ENCODE measurements at regions not wholly inside any gene's neighbourhood (a gene's known extent, or its start where the extent isn't known, plus 50 kb on each side); places are given as distances from the start of the nearest gene placed in this dataset.

DNA sequence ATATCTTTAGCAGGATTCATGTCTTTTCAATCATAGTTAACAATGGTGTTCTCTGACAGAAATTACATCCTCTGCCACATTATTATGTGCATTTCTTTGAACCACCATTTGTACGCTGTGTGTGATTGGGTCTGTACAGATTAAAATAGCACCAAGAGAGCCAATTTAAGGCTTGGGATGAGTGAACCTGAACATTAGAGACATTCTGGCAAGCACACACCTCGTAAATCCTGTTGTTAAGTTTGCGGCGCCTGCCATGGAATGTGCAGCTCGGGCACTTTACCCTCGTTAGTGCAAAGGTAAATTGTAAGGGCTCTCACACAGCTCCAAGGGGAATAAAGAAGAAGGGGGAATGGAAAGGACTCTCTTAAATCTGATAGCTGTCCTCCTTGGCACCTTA, 482.4 kb upstream of the DPPA4 start (continued):
- TF ChIP-seq RELA (IDR thresholded peaks at IDR 0.05; ENCODE audit: borderline replicate concordance, partially characterized antibody) (no peak), TCF12 (IDR thresholded peaks at IDR 0.05; ENCODE audit: low read depth, low read length) (no peak), SIX5 (IDR thresholded peaks at IDR 0.05; ENCODE audit: low read depth, low read length, severe bottlenecking) (no peak), EP300 (IDR thresholded peaks at IDR 0.05; ENCODE audit: borderline replicate concordance in 1 of 2, control insufficient read depth in 1 of 2, low read depth in 2 of 2, low read length in 2 of 2) (no peak), BCL11A (IDR thresholded peaks at IDR 0.05; ENCODE audit: low read depth, low read length) (no peak), POLR2AphosphoS2 (IDR thresholded peaks at IDR 0.05; ENCODE audit: low read depth, low read length) (no peak)
- TF ChIP-seq, protein P1, sequence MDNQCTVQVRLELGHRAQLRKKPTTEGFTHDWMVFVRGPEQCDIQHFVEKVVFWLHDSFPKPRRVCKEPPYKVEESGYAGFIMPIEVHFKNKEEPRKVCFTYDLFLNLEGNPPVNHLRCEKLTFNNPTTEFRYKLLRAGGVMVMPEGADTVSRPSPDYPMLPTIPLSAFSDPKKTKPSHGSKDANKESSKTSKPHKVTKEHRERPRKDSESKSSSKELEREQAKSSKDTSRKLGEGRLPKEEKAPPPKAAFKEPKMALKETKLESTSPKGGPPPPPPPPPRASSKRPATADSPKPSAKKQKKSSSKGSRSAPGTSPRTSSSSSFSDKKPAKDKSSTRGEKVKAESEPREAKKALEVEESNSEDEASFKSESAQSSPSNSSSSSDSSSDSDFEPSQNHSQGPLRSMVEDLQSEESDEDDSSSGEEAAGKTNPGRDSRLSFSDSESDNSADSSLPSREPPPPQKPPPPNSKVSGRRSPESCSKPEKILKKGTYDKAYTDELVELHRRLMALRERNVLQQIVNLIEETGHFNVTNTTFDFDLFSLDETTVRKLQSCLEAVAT (IDR thresholded peaks at IDR 0.05), result no peak

DNA sequence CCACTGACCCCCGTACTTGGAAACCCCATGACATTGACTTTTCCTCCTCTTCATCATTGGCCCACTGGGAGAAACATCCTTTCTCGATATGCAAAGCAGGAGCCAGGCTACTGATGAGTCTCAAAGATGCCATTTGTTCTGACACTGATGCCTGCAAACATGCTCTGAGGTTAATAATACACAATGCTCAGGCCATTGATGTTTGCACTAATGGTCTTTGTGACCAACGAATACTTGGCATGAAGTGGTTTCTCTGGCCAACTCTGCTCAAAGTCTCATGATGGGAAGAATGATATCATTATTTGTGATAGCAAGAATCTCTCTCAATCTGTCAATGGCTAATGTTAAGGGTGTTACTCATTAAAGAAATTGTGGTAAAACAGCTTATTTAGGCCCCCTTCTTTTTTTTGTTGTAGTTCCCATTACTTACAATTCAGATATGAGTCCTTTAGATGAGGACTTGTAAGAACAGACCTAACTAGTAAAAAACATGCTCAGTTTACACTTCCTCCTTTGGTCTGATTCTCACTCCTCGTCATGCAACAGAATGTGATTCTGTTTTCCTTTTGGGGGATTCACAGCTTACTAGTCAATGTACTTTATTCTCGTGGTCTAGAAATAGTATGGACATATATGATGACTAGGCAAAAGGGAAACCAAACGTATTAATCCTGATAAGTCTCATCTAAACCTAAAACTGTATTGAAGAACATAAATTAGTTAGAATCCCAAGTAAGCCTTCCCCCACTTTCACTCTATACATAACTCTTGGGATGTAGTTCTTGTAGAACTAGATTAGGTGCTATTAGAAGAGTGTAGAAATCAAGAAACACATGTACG, 488.8 kb upstream of the DPPA4 start:
- no peak overlapping the region for H3K9ac ChIP-seq (ENCODE audit: control insufficient read depth, insufficient read depth, low read length)
- TF ChIP-seq JUND (IDR thresholded peaks at IDR 0.05; ENCODE audit: low read depth, low read length) (no peak), FOXK2 (IDR thresholded peaks at IDR 0.05) (no peak), HDGF (IDR thresholded peaks at IDR 0.05) (no peak), ZNF622 (IDR thresholded peaks at IDR 0.05) (no peak), SREBF2 (IDR thresholded peaks at IDR 0.05; ENCODE audit: low read length) (no peak), ZZZ3 (IDR thresholded peaks at IDR 0.05; ENCODE audit: control insufficient read depth, insufficient read length, low read depth) (no peak), MYC (IDR thresholded peaks at IDR 0.05; ENCODE audit: insufficient read depth, insufficient read length, insufficient replicate concordance, low read length, severe bottlenecking) (no peak), ZSCAN29 (IDR thresholded peaks at IDR 0.05) (no peak), CEBPB (IDR thresholded peaks at IDR 0.05; ENCODE audit: borderline replicate concordance in 1 of 2, low read depth in 2 of 2, low read length in 2 of 2) (no peak)
- TF ChIP-seq, protein P2, sequence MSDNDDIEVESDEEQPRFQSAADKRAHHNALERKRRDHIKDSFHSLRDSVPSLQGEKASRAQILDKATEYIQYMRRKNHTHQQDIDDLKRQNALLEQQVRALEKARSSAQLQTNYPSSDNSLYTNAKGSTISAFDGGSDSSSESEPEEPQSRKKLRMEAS (IDR thresholded peaks at IDR 0.05; ENCODE audit: low read depth, low read length), result no peak
- TF ChIP-seq, protein P3, sequence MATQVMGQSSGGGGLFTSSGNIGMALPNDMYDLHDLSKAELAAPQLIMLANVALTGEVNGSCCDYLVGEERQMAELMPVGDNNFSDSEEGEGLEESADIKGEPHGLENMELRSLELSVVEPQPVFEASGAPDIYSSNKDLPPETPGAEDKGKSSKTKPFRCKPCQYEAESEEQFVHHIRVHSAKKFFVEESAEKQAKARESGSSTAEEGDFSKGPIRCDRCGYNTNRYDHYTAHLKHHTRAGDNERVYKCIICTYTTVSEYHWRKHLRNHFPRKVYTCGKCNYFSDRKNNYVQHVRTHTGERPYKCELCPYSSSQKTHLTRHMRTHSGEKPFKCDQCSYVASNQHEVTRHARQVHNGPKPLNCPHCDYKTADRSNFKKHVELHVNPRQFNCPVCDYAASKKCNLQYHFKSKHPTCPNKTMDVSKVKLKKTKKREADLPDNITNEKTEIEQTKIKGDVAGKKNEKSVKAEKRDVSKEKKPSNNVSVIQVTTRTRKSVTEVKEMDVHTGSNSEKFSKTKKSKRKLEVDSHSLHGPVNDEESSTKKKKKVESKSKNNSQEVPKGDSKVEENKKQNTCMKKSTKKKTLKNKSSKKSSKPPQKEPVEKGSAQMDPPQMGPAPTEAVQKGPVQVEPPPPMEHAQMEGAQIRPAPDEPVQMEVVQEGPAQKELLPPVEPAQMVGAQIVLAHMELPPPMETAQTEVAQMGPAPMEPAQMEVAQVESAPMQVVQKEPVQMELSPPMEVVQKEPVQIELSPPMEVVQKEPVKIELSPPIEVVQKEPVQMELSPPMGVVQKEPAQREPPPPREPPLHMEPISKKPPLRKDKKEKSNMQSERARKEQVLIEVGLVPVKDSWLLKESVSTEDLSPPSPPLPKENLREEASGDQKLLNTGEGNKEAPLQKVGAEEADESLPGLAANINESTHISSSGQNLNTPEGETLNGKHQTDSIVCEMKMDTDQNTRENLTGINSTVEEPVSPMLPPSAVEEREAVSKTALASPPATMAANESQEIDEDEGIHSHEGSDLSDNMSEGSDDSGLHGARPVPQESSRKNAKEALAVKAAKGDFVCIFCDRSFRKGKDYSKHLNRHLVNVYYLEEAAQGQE (IDR thresholded peaks at IDR 0.05; ENCODE audit: low read depth, low read length), result no peak
- H3K4me1 ChIP-seq (ENCODE audit: control insufficient read depth, insufficient read depth, low read length), result no peaks in the 10 kb centered on the region
- H3K27ac ChIP-seq (ENCODE audit: control insufficient read depth, insufficient read depth), result no peak overlapping the region
- RAD21 ChIA-PET (ENCODE audit: unreplicated experiment), result interaction anchor here (0.6 kb wide), 1 partner anchor 947 kb away, joined by 3 read pairs; no protein-coding TSS in a partner anchor
- POLR2A ChIA-PET, result no interaction called here
- no peaks in the 10 kb centered on the region for H3K79me2 ChIP-seq (ENCODE audit: control insufficient read depth, insufficient read depth, low read length)
- H4K20me1 ChIP-seq (ENCODE audit: control insufficient read depth, insufficient read depth), result no peaks in the 10 kb centered on the region
- H3K4me2 ChIP-seq (ENCODE audit: control insufficient read depth, insufficient read depth), result no peak overlapping the region
- no peak overlapping the region for H2AFZ ChIP-seq (ENCODE audit: control insufficient read depth, low read depth, low read length)
- ATAC-seq (no peak), FAIRE-seq (no peak), DNase-seq (ENCODE audit: low read depth, low spot score) (no peak)
- H3K4me3 ChIP-seq, result no peak overlapping the region
- BruUV-seq (replicated peaks), result no TSS peak
- no peaks in the 10 kb centered on the region for H3K9me3 ChIP-seq (replicated peaks; ENCODE audit: control insufficient read depth, insufficient read depth, low read length)
- in situ Hi-C loops (cut with MboI) (no loop called here), intact Hi-C loops (cut with micrococcal nuclease; ENCODE audit: unreplicated experiment) (no loop called here)
- 6% methylated on average over 7 of the region's 7 CpGs for WGBS (ENCODE audit: insufficient coverage, insufficient replicate concordance, low lambda C conversion rate, missing lambda C conversion rate)
- SMC1A ChIA-PET (ENCODE audit: uncharacterized antibody, unreplicated experiment), result no interaction called here
- H3K27me3 ChIP-seq (replicated peaks in 1 of 2; ENCODE audit: control insufficient read depth in 2 of 2, insufficient read depth in 2 of 2, low read length in 1 of 2), result no peaks in the 10 kb centered on the region
- CTCF ChIA-PET, result no interaction called here
- H3K36me3 ChIP-seq (ENCODE audit: control insufficient read depth in 2 of 2, insufficient read depth in 2 of 2, low read length in 1 of 2), result no peaks in the 10 kb centered on the region

All from GM12878 (cell line).